ENCODE measurements at regions not wholly inside any gene's neighbourhood (a gene's known extent, or its start where the extent isn't known, plus 50 kb on each side); places are given as distances from the start of the nearest gene placed in this dataset.

- FAIRE-seq (no peak), DNase-seq (ENCODE audit: insufficient read length, low spot score) (no peak)
- no peak for TF ChIP-seq POLR2A (IDR thresholded peaks at IDR 0.05; ENCODE audit: low read depth, low read length)
Measured at GRCh38 chr10:131569851-131570715, 258.6 kb upstream of the TCERG1L start.

GRCh38 chr10:131570716-131571307 lies 259.3 kb upstream of the TCERG1L start:
- no peak for FAIRE-seq
- no peak for DNase-seq (ENCODE audit: insufficient read length, low spot score)
- no peak for TF ChIP-seq POLR2A (IDR thresholded peaks at IDR 0.05; ENCODE audit: low read depth, low read length)

GRCh38 chr10:131571346-131571745 lies 259.8 kb upstream of the TCERG1L start:
- FAIRE-seq = no peak
- no peak for TF ChIP-seq POLR2A (IDR thresholded peaks at IDR 0.05; ENCODE audit: low read depth, low read length)
- no peak for DNase-seq (ENCODE audit: insufficient read length, low spot score)

GRCh38 chr10:131571865-131572264 lies 260.3 kb upstream of the TCERG1L start:
- FAIRE-seq (no peak), DNase-seq (ENCODE audit: insufficient read length, low spot score) (no peak)
- TF ChIP-seq POLR2A (IDR thresholded peaks at IDR 0.05; ENCODE audit: low read depth, low read length) = no peak

GRCh38 chr10:131573256-131573655 lies 261.7 kb upstream of the TCERG1L start:
- DNase-seq (ENCODE audit: insufficient read length, low spot score) (no peak), FAIRE-seq (no peak)
- no peak for TF ChIP-seq POLR2A (IDR thresholded peaks at IDR 0.05; ENCODE audit: low read depth, low read length)

GRCh38 chr10:131573707-131574106 lies 262.2 kb upstream of the TCERG1L start:
- no peak for FAIRE-seq
- no peak for DNase-seq (ENCODE audit: insufficient read length, low spot score)
- TF ChIP-seq POLR2A (IDR thresholded peaks at IDR 0.05; ENCODE audit: low read depth, low read length) = no peak

- DNase-seq (ENCODE audit: insufficient read length, low spot score) = no peak
- no peak for TF ChIP-seq POLR2A (IDR thresholded peaks at IDR 0.05; ENCODE audit: low read depth, low read length)
- FAIRE-seq = no peak
Measured at GRCh38 chr10:131574363-131574706, 262.8 kb upstream of the TCERG1L start.

GRCh38 chr10:131574707-131575430 lies 263.3 kb upstream of the TCERG1L start:
- no peak for FAIRE-seq
- no peak for DNase-seq (ENCODE audit: insufficient read length, low spot score)

GRCh38 chr10:131575877-131576276 lies 264.4 kb upstream of the TCERG1L start:
- DNase-seq (ENCODE audit: insufficient read length, low spot score) (no peak), FAIRE-seq (no peak)
- no peak for TF ChIP-seq POLR2A (IDR thresholded peaks at IDR 0.05; ENCODE audit: low read depth, low read length)

More at GRCh38 chr10:131574707-131575430, 263.3 kb upstream of the TCERG1L start:
- no peak for TF ChIP-seq POLR2A (IDR thresholded peaks at IDR 0.05; ENCODE audit: low read depth, low read length)

GRCh38 chr10:131576341-131577177 lies 265.0 kb upstream of the TCERG1L start:
- FAIRE-seq (no peak), DNase-seq (ENCODE audit: insufficient read length, low spot score) (no peak)
- no peak for TF ChIP-seq POLR2A (IDR thresholded peaks at IDR 0.05; ENCODE audit: low read depth, low read length)

GRCh38 chr10:131577178-131577555 lies 265.6 kb upstream of the TCERG1L start:
- DNase-seq (ENCODE audit: insufficient read length, low spot score) (no peak), FAIRE-seq (no peak)
- TF ChIP-seq POLR2A (IDR thresholded peaks at IDR 0.05; ENCODE audit: low read depth, low read length) = no peak

- FAIRE-seq (no peak), DNase-seq (ENCODE audit: insufficient read length, low spot score) (no peak)
- no peak for TF ChIP-seq POLR2A (IDR thresholded peaks at IDR 0.05; ENCODE audit: low read depth, low read length)
Measured at GRCh38 chr10:131577786-131578471, 266.4 kb upstream of the TCERG1L start.

- no peak for DNase-seq (ENCODE audit: insufficient read length, low spot score)
- TF ChIP-seq POLR2A (IDR thresholded peaks at IDR 0.05; ENCODE audit: low read depth, low read length) = no peak
- no peak for FAIRE-seq
Measured at GRCh38 chr10:131578472-131578970, 267.0 kb upstream of the TCERG1L start.
